HEK293 (cell line): ENCODE measurements at regions not wholly inside any gene's neighbourhood (a gene's known extent, or its start where the extent isn't known, plus 50 kb on each side); places are given as distances from the start of the nearest gene placed in this dataset.

ENCODE experiments used
- CTCF ChIA-PET: fragments of 350-600 bp; formaldehyde crosslinking; extraction: SDS; loops from one replicate; lab custom pipeline; 2021; ENCODE audit warnings: antibody characterized with exemption; lab: Yijun Ruan, JAX
- POLR2A ChIA-PET: fragments of 300-600 bp; formaldehyde crosslinking; extraction: SDS; loops from one replicate; lab custom pipeline; 2020; ENCODE audit warnings: antibody characterized with exemption, inconsistent platforms; lab: Yijun Ruan, JAX
- H3K27ac ChIP-seq: fragments of 200-500 bp; sonication (Bioruptor generic); 2 replicates; pipeline ENCODE4 v1.5.1; 2014; ENCODE audit warnings: low read depth, low read length, control low read depth, inconsistent platforms; ENCODE audit errors: extremely low read depth
- H3K36me3 ChIP-seq, 2 experiments: fragments of 200-500 bp in 1 of 2; sonication (Bioruptor generic) in 1 of 2; 1 replicate in 1 of 2; 2 replicates in 1 of 2; pipeline ENCODE4 v1.5.1; 2014 to 2017; ENCODE audit warnings: inconsistent platforms in 2 of 2, low read length in 2 of 2; ENCODE audit not compliant: control insufficient read depth in 2 of 2, insufficient read depth in 1 of 2
- H3K4me1 ChIP-seq: fragments of 200-500 bp; sonication (Bioruptor generic); 2 replicates; pipeline ENCODE4 v1.5.1; 2014; ENCODE audit warnings: mild to moderate bottlenecking, low read length, inconsistent platforms; ENCODE audit not compliant: control insufficient read depth, insufficient read depth
- H3K4me3 ChIP-seq: 2 replicates; pipeline ENCODE4 v1.5.1; 2011; ENCODE audit warnings: low read depth, mild to moderate bottlenecking, control low read depth, low read length, moderate library complexity
- H3K9me3 ChIP-seq: fragments of 200-500 bp; sonication (Bioruptor generic); 2 replicates; pipeline ENCODE4 v1.5.1; 2014; ENCODE audit warnings: low read depth, low read length, inconsistent platforms; ENCODE audit not compliant: control insufficient read depth, insufficient read depth
- TRIM28 ChIP-seq: IDR thresholded peaks from 2 replicates; pipeline ENCODE4 v1.6.1; 2011; ENCODE audit warnings: low read length, control low read depth, borderline replicate concordance
- ZBTB7A ChIP-seq: fragments of 450-650 bp; formaldehyde crosslinking; IDR thresholded peaks from 2 replicates; pipeline ENCODE4 v1.5.1; 2016; ENCODE audit warnings: low read depth, missing biosample characterization, missing genetic modification characterization
- ZNF121 ChIP-seq: fragments of 450-650 bp; formaldehyde crosslinking; IDR thresholded peaks from 2 replicates; pipeline ENCODE4 v1.5.1; 2016; ENCODE audit warnings: missing biosample characterization, missing genetic modification characterization
- ZNF175 ChIP-seq: fragments of 450-650 bp; formaldehyde crosslinking; IDR thresholded peaks from 2 replicates; pipeline ENCODE4 v1.5.1; 2016; ENCODE audit warnings: missing biosample characterization, missing genetic modification characterization
- ZNF248 ChIP-seq: fragments of 450-650 bp; formaldehyde crosslinking; IDR thresholded peaks from 2 replicates; pipeline ENCODE4 v1.5.1; 2017; ENCODE audit warnings: missing biosample characterization, missing genetic modification characterization
- ZNF404 ChIP-seq: fragments of 450-650 bp; formaldehyde crosslinking; IDR thresholded peaks from 2 replicates; pipeline ENCODE4 v1.5.1; 2017; ENCODE audit warnings: missing biosample characterization, missing genetic modification characterization
- ZNF426 ChIP-seq: fragments of 450-650 bp; formaldehyde crosslinking; IDR thresholded peaks from 2 replicates; pipeline ENCODE4 v1.5.1; 2017; ENCODE audit warnings: missing biosample characterization, missing genetic modification characterization, mild to moderate bottlenecking, inconsistent platforms, moderate library complexity
- ZNF610 ChIP-seq: fragments of 450-650 bp; formaldehyde crosslinking; IDR thresholded peaks from 2 replicates; pipeline ENCODE4 v1.5.1; 2016; ENCODE audit warnings: missing biosample characterization, missing genetic modification characterization, borderline replicate concordance
- ZNF621 ChIP-seq: fragments of 450-650 bp; formaldehyde crosslinking; IDR thresholded peaks from 2 replicates; pipeline ENCODE4 v1.5.1; 2017; ENCODE audit warnings: missing biosample characterization, missing genetic modification characterization
- ZNF660 ChIP-seq: fragments of 450-650 bp; IDR thresholded peaks from 2 replicates; pipeline ENCODE4 v1.5.1; 2018; ENCODE audit warnings: missing biosample characterization, mild to moderate bottlenecking, missing genetic modification characterization
- ZNF776 ChIP-seq: fragments of 450-650 bp; formaldehyde crosslinking; IDR thresholded peaks from 2 replicates; pipeline ENCODE4 v1.5.0; 2017; ENCODE audit warnings: missing biosample characterization, missing genetic modification characterization, borderline replicate concordance
- ZNF830 ChIP-seq: fragments of 450-650 bp; IDR thresholded peaks from 2 replicates; pipeline ENCODE4 v1.5.0; 2018; ENCODE audit warnings: missing biosample characterization, missing genetic modification characterization, low read depth, mild to moderate bottlenecking, moderate library complexity
- ZNF837 ChIP-seq: fragments of 450-650 bp; formaldehyde crosslinking; IDR thresholded peaks from 2 replicates; pipeline ENCODE4 v1.5.1; 2016; ENCODE audit warnings: missing biosample characterization, missing genetic modification characterization
- TF ChIP-seq, protein P1 (sequence below): fragments of 450-650 bp; formaldehyde crosslinking; IDR thresholded peaks from 2 replicates; pipeline ENCODE4 v1.5.1; 2016; ENCODE audit warnings: missing biosample characterization, missing genetic modification characterization
- TF ChIP-seq, protein P2 (sequence below): fragments of 450-650 bp; IDR thresholded peaks from 2 replicates; pipeline ENCODE4 v1.5.1; 2018; ENCODE audit warnings: missing biosample characterization, mild to moderate bottlenecking, missing genetic modification characterization
- TF ChIP-seq, protein P3 (sequence below): sonication (generic); formaldehyde crosslinking; IDR thresholded peaks from 2 replicates; pipeline ENCODE4 v1.8.1; 2022; ENCODE audit warnings: mild to moderate bottlenecking, moderate library complexity, missing genetic modification reagents
- TF ChIP-seq, protein P4 (sequence below): fragments of 450-650 bp; formaldehyde crosslinking; IDR thresholded peaks from 2 replicates; pipeline ENCODE4 v1.5.1; 2016; ENCODE audit warnings: missing biosample characterization, missing genetic modification characterization

DNA sequence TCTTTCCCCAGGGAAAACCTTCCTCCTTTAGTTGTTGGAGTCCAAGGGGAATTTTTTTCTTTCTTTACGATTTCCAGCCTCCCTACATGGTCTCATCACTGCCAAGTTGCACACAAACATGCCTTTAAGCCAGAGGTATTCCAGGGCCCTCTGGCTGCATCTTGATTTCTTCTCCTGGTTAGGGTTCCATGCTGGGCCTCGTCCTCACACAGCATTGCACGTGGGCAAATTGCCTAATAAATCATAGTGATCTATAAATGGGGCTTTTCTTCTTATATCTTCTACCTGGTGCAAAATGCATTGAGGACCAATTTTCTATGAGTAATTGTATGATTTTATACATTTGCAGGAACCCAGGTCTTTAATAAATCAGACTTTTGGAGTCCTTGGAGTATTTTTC, 284.2 kb downstream of the C7orf25 start (continued):
- TF ChIP-seq, protein P1, sequence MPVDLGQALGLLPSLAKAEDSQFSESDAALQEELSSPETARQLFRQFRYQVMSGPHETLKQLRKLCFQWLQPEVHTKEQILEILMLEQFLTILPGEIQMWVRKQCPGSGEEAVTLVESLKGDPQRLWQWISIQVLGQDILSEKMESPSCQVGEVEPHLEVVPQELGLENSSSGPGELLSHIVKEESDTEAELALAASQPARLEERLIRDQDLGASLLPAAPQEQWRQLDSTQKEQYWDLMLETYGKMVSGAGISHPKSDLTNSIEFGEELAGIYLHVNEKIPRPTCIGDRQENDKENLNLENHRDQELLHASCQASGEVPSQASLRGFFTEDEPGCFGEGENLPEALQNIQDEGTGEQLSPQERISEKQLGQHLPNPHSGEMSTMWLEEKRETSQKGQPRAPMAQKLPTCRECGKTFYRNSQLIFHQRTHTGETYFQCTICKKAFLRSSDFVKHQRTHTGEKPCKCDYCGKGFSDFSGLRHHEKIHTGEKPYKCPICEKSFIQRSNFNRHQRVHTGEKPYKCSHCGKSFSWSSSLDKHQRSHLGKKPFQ (tag by site-specific recombination) = no peak
- TF ChIP-seq TRIM28 (no peak), ZNF121 (tag by site-specific recombination) (no peak), ZNF837 (tag by site-specific recombination) (no peak), ZBTB7A (tag by site-specific recombination) (no peak), ZNF175 (tag by site-specific recombination) (no peak), ZNF404 (tag by site-specific recombination) (no peak), ZNF776 (tag by site-specific recombination) (no peak)

GRCh38 chr7:42627101-42627500, 284.8 kb downstream of the C7orf25 start:
- TF ChIP-seq ZNF830 (tag by site-specific recombination) (no peak), ZNF621 (tag by site-specific recombination) (no peak), ZNF660 (tag by site-specific recombination) (no peak), ZNF248 (tag by site-specific recombination) (no peak), ZNF610 (tag by site-specific recombination) (no peak)
- TF ChIP-seq, protein P2, sequence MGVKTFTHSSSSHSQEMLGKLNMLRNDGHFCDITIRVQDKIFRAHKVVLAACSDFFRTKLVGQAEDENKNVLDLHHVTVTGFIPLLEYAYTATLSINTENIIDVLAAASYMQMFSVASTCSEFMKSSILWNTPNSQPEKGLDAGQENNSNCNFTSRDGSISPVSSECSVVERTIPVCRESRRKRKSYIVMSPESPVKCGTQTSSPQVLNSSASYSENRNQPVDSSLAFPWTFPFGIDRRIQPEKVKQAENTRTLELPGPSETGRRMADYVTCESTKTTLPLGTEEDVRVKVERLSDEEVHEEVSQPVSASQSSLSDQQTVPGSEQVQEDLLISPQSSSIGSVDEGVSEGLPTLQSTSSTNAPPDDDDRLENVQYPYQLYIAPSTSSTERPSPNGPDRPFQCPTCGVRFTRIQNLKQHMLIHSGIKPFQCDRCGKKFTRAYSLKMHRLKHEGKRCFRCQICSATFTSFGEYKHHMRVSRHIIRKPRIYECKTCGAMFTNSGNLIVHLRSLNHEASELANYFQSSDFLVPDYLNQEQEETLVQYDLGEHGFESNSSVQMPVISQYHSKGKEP = no peak
- TF ChIP-seq, protein P3, sequence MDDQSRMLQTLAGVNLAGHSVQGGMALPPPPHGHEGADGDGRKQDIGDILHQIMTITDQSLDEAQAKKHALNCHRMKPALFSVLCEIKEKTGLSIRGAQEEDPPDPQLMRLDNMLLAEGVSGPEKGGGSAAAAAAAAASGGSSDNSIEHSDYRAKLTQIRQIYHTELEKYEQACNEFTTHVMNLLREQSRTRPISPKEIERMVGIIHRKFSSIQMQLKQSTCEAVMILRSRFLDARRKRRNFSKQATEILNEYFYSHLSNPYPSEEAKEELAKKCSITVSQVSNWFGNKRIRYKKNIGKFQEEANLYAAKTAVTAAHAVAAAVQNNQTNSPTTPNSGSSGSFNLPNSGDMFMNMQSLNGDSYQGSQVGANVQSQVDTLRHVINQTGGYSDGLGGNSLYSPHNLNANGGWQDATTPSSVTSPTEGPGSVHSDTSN = no peak
- Histone ChIP-seq H3K36me3 (no peaks in the 10 kb centered on the region), H3K4me1 (no peaks in the 10 kb centered on the region), H3K9me3 (no peaks in the 10 kb centered on the region), H3K4me3 (no peak overlapping the region), H3K27ac (no peak overlapping the region)
- CTCF ChIA-PET = no interaction called here
- POLR2A ChIA-PET = no interaction called here

- Histone ChIP-seq H3K4me3 (no peak overlapping the region), H3K4me1 (no peaks in the 10 kb centered on the region), H3K9me3 (no peaks in the 10 kb centered on the region), H3K27ac (no peak overlapping the region), H3K36me3 (no peaks in the 10 kb centered on the region)
- ChIA-PET CTCF (interaction anchor here (1.1 kb wide), 1 partner anchor 677 kb away, joined by 3 read pairs; no protein-coding TSS in a partner anchor), POLR2A (no interaction called here)
- TF ChIP-seq, protein P4, sequence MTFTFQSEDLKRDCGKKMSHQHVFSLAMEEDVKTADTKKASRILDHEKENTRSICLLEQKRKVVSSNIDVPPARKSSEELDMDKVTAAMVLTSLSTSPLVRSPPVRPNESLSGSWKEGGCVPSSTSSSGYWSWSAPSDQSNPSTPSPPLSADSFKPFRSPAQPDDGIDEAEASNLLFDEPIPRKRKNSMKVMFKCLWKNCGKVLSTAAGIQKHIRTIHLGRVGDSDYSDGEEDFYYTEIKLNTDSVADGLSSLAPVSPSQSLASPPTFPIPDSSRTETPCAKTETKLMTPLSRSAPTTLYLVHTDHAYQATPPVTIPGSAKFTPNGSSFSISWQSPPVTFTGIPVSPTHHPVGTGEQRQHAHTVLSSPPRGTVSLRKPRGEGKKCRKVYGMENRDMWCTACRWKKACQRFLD (tag by site-specific recombination) = no peak
- no peak for TF ChIP-seq ZNF426
Observed at GRCh38 chr7:42625421-42625820, 286.4 kb downstream of the C7orf25 start.
